Smooth muscle cell (in vitro differentiated cells): ENCODE measurements at regions not wholly inside any gene's neighbourhood (a gene's known extent, or its start where the extent isn't known, plus 50 kb on each side); places are given as distances from the start of the nearest gene placed in this dataset.

ENCODE experiments used
- DNase-seq: peaks from one replicate; lab custom pipeline; 2025; ENCODE audit not compliant: unreplicated experiment; lab: John Stamatoyannopoulos, UW
- H2AFZ ChIP-seq: fragments of 200-600 bp; sonication (generic); 2 replicates; pipeline ENCODE4 v1.6.0; 2016; ENCODE audit warnings: antibody characterized with exemption, low read depth, mild to moderate bottlenecking
- H3F3A ChIP-seq: fragments of 200-600 bp; sonication (generic); 2 replicates; pipeline ENCODE4 v1.6.0; 2017; ENCODE audit warnings: antibody characterized with exemption, low read depth
- H3K27ac ChIP-seq: fragments of 200-600 bp; sonication (generic); 2 replicates; pipeline ENCODE4 v1.5.1; 2016; ENCODE audit warnings: low read depth, mild to moderate bottlenecking
- H3K27me3 ChIP-seq: fragments of 200-600 bp; sonication (generic); 2 replicates; pipeline ENCODE4 v1.6.1; 2016; ENCODE audit warnings: low read depth, mild to moderate bottlenecking
- H3K36me3 ChIP-seq: fragments of 200-600 bp; sonication (generic); 2 replicates; pipeline ENCODE4 v1.5.1; 2016; ENCODE audit warnings: low read depth
- H3K4me1 ChIP-seq: fragments of 200-600 bp; sonication (generic); 2 replicates; pipeline ENCODE4 v1.5.1; 2016; ENCODE audit warnings: low read depth
- H3K4me2 ChIP-seq: fragments of 200-600 bp; sonication (generic); 2 replicates; pipeline ENCODE4 v1.6.0; 2016; ENCODE audit warnings: mild to moderate bottlenecking
- H3K4me3 ChIP-seq: fragments of 200-600 bp; sonication (generic); 2 replicates; pipeline ENCODE4 v1.5.1; 2016; ENCODE audit warnings: mild to moderate bottlenecking
- H3K79me2 ChIP-seq: fragments of 200-600 bp; sonication (generic); 2 replicates; pipeline ENCODE4 v1.6.0; 2016; ENCODE audit warnings: low read depth, mild to moderate bottlenecking
- H3K9ac ChIP-seq: fragments of 200-600 bp; sonication (generic); 2 replicates; pipeline ENCODE4 v1.6.0; 2016; ENCODE audit warnings: low read depth
- H3K9me3 ChIP-seq: fragments of 200-600 bp; sonication (generic); replicated peaks from 2 replicates; pipeline ENCODE4 v1.5.1; 2016; ENCODE audit warnings: low read depth
- H4K20me1 ChIP-seq: fragments of 200-600 bp; sonication (generic); 2 replicates; pipeline ENCODE4 v1.6.0; 2016; ENCODE audit warnings: low read depth
- WGBS: methylation state at CpG from one replicate; pipeline ENCODE4 v1.1.7; 2016; ENCODE audit warnings: low lambda C conversion rate; 5-methylcytosine and 5-hydroxymethylcytosine counted together
- TF ChIP-seq, protein P1 (sequence below): fragments of 200-600 bp; sonication (generic); IDR thresholded peaks from 2 replicates; pipeline ENCODE4 v1.5.1; 2017; ENCODE audit warnings: borderline replicate concordance, mild to moderate bottlenecking, antibody characterized with exemption; ENCODE audit not compliant: insufficient read depth, poor library complexity, severe bottlenecking

GRCh38 chr1:30418939-30419720 lies 304.3 kb downstream of the MATN1 start:
- Histone ChIP-seq H4K20me1 (no peaks in the 10 kb centered on the region), H2AFZ (no peak overlapping the region), H3K4me1 (no peaks in the 10 kb centered on the region), H3K79me2 (no peaks in the 10 kb centered on the region), H3K4me2 (no peak overlapping the region), H3F3A (peaks cover 4% of the 10 kb centered on the region), H3K9me3 (no peaks in the 10 kb centered on the region), H3K9ac (no peak overlapping the region), H3K4me3 (no peak overlapping the region), H3K36me3 (no peaks in the 10 kb centered on the region), H3K27ac (no peak overlapping the region), H3K27me3 (peaks cover 13% of the 10 kb centered on the region)
- DNase-seq: no peak
- TF ChIP-seq, protein P1, sequence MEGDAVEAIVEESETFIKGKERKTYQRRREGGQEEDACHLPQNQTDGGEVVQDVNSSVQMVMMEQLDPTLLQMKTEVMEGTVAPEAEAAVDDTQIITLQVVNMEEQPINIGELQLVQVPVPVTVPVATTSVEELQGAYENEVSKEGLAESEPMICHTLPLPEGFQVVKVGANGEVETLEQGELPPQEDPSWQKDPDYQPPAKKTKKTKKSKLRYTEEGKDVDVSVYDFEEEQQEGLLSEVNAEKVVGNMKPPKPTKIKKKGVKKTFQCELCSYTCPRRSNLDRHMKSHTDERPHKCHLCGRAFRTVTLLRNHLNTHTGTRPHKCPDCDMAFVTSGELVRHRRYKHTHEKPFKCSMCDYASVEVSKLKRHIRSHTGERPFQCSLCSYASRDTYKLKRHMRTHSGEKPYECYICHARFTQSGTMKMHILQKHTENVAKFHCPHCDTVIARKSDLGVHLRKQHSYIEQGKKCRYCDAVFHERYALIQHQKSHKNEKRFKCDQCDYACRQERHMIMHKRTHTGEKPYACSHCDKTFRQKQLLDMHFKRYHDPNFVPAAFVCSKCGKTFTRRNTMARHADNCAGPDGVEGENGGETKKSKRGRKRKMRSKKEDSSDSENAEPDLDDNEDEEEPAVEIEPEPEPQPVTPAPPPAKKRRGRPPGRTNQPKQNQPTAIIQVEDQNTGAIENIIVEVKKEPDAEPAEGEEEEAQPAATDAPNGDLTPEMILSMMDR: no peak
- WGBS: 89% methylated on average over 7 of the region's 7 CpGs

DNA sequence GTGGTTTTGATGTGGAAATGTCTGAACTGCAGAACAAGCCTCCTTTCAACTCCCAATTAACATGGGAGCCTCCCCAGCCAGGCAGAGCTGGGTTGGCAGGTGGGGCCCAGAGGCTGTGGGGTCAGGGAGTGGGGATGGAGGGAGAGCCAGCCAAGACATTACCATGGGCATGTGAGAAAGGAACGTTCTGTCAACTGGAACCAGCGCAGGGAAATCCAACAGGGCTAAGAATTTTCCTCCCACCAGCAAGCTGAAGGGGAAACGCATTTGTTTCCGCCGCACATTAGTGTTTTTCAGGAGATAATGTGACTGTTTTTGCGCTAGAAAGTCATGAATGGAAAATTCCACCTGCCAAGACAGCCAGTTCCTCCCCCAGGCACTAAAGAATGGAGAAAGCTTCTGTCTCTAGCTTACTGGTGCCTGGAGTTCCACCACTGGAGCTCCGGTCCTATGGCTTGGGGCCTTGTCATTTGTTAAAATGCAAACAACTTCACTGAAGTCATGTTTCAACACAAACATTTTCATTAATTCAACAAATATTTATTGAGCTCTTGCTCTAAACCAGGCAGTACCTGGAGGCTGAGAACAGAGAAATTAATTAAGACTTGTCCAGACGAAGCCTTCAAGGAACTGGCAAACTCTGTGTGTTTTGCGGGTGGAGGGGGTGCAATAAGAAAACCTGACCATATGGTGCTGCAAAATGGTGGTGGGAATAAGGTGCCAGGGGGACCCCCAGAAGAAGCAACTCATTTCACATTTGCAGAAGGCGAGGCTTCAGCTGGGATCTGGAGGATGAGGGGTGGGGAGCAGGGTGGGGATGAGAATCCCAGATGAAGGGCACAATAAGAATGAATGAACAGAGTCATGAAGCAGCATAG lies 305.1 kb downstream of the MATN1 start:
- Histone ChIP-seq H3K4me2 (no peak overlapping the region), H3K9ac (no peak overlapping the region), H3K4me1 (peaks cover 4% of the 10 kb centered on the region), H3K27me3 (peaks cover 13% of the 10 kb centered on the region), H2AFZ (no peak overlapping the region), H4K20me1 (no peaks in the 10 kb centered on the region), H3K79me2 (no peaks in the 10 kb centered on the region), H3K4me3 (no peak overlapping the region), H3K27ac (no peak overlapping the region), H3K9me3 (no peaks in the 10 kb centered on the region), H3F3A (peaks cover 4% of the 10 kb centered on the region), H3K36me3 (no peaks in the 10 kb centered on the region)
- 85% methylated on average over 10 of the region's 10 CpGs for WGBS
- no peak for DNase-seq
- TF ChIP-seq, protein P1: no peak

DNA sequence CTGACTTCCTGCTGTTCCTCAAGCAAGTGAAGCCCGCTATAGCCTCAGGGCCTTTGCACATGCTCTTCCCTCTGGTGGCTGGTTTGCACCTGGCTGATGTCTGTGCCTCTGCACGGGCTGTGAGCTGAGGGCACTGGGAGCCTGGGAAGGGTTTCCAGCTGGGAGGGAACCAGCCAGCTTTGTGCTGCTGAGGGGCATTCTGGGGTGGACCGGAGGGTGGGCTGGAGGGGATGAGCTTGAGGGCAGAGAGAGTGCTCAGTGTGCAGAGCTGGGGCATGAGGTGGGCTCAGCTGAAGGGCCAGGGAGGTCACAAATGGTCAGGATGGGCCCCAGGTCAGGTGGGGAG lies 305.7 kb downstream of the MATN1 start:
- no peaks in the 10 kb centered on the region for H3K36me3 ChIP-seq
- H2AFZ ChIP-seq: no peak overlapping the region
- no peaks in the 10 kb centered on the region for H3K9me3 ChIP-seq
- no peak overlapping the region for H3K4me3 ChIP-seq
- no peaks in the 10 kb centered on the region for H4K20me1 ChIP-seq
- H3K27ac ChIP-seq: no peak overlapping the region
- H3F3A ChIP-seq: peaks cover 4% of the 10 kb centered on the region
- peaks cover 5% of the 10 kb centered on the region for H3K4me1 ChIP-seq
- no peak overlapping the region for H3K9ac ChIP-seq
- TF ChIP-seq, protein P1: no peak
- peaks cover 13% of the 10 kb centered on the region for H3K27me3 ChIP-seq
- DNase-seq: no peak
- no peak overlapping the region for H3K4me2 ChIP-seq
- WGBS: 84% methylated on average over 3 of the region's 3 CpGs
- no peaks in the 10 kb centered on the region for H3K79me2 ChIP-seq
